ENCODE measurements at regions not wholly inside any gene's neighbourhood (a gene's known extent, or its start where the extent isn't known, plus 50 kb on each side); places are given as distances from the start of the nearest gene placed in this dataset.

GRCh38 chr6:91043751-91044150 lies 456.9 kb upstream of the MAP3K7 start:
- no peak for TF ChIP-seq GATA3 (IDR thresholded peaks at IDR 0.05; ENCODE audit: low read depth, low read length)
- TF ChIP-seq GATA2 (IDR thresholded peaks at IDR 0.05; ENCODE audit: low read depth, low read length): no peak
